MCF 10A (cell line): ENCODE measurements at regions not wholly inside any gene's neighbourhood (a gene's known extent, or its start where the extent isn't known, plus 50 kb on each side); places are given as distances from the start of the nearest gene placed in this dataset.
A peak's percentile ranks its signal among the peaks of the same experiment; 100 is the strongest.

ENCODE experiments used
- BruUV-seq: library from RNA; stranded (reverse); fragments of 400-500 nt; replicated peaks from 2 replicates; lab custom pipeline; 2021; lab: Mats Ljungman, UMichigan
- CTCF ChIA-PET: fragments of 300-600 bp; sonication (Branson Sonifier 250); formaldehyde crosslinking; extraction: SDS; loops from one replicate; lab custom pipeline; 2021; ENCODE audit warnings: antibody characterized with exemption, inconsistent platforms; lab: Yijun Ruan, JAX
- POLR2A ChIA-PET: fragments of 300-600, 350-650 bp; sonication (Branson Sonifier 250); formaldehyde crosslinking; extraction: SDS; loops from one replicate; lab custom pipeline; 2020; ENCODE audit warnings: antibody characterized with exemption, inconsistent platforms; lab: Yijun Ruan, JAX
- DNase-seq: peaks from one replicate; pipeline ENCODE4 v3.0.0-alpha.2; 2018; ENCODE audit not compliant: unreplicated experiment
- H3K27ac Mint-ChIP-seq: one replicate; pipeline ENCODE4 v1.8.0; 2022; ENCODE audit warnings: mild to moderate bottlenecking, low read depth, mixed read lengths; ENCODE audit not compliant: unreplicated experiment
- H3K27me3 Mint-ChIP-seq: one replicate; pipeline ENCODE4 v1.8.0; 2022; ENCODE audit warnings: mixed read lengths; ENCODE audit not compliant: insufficient read depth, unreplicated experiment
- H3K36me3 Mint-ChIP-seq: one replicate; pipeline ENCODE4 v1.8.0; 2022; ENCODE audit warnings: mild to moderate bottlenecking, moderate library complexity, mixed read lengths; ENCODE audit not compliant: insufficient read depth, unreplicated experiment
- H3K4me1 Mint-ChIP-seq: one replicate; pipeline ENCODE4 v1.8.0; 2022; ENCODE audit warnings: mixed read lengths; ENCODE audit not compliant: insufficient read depth, unreplicated experiment
- H3K4me3 Mint-ChIP-seq: one replicate; pipeline ENCODE4 v1.8.0; 2022; ENCODE audit warnings: mild to moderate bottlenecking, moderate library complexity, mixed read lengths; ENCODE audit not compliant: unreplicated experiment
- H3K9me3 Mint-ChIP-seq: one replicate; pipeline ENCODE4 v1.8.0; 2022; ENCODE audit warnings: mixed read lengths; ENCODE audit not compliant: unreplicated experiment
- intact Hi-C: fragments of 100-400 bp; cut with micrococcal nuclease; formaldehyde crosslinking; loops from 2 replicates; pipeline ENCODE4 v1.14.1; 2022
- TF ChIP-seq, protein P1 (sequence below): fragments of 200-600 bp; IDR thresholded peaks from one replicate; pipeline ENCODE4 v1.8.0; 2022; ENCODE audit warnings: antibody characterized with exemption, mild to moderate bottlenecking; ENCODE audit not compliant: unreplicated experiment

DNA sequence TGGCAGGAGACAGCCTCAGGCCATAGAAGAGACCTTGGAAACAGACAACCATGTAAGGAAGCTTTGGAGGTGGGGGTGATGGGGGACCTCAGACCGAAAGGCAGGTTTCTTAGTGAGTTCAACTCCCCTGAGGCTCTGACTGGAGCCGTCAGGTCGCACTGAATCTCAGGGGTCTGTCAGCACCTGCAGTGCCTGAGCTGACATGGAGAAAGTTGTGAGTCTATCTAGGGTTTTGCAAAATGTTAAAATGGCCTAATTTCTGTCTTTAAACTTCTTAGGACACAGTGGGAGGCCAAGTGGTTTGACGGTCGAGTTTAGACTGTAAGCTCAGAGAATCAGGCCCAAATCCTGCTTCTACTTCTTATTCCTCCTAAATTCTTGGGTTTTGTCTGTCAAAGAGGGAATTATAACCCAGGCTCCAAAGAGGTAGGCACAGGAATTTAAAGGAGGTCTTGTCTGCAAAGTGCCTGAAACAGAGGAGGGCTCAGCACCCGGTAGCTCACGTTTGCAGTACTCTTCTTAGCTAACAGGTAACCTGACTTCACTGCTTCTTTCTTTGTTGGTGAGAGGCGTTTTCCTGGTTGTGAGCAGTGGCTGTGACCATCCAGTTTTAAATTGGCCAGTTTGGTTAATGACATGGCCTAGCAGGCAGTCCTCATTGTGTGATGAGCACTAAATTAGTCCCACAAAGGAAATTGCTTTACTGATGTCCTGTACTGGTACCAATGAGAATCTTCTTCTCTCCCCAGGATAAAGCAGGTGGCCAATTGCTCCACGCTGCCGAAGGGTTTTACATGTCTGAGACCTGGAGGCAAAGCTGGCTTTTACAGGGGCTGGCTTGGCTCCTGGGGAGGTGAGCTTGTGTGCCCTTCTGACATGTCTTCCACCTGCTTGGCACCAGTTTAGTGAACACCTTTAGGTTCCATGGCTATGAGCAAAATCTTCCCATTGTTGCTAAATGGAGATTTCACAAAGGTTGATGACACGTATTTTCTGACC lies 95.7 kb downstream of the MYCN start:
- TF ChIP-seq, protein P1, sequence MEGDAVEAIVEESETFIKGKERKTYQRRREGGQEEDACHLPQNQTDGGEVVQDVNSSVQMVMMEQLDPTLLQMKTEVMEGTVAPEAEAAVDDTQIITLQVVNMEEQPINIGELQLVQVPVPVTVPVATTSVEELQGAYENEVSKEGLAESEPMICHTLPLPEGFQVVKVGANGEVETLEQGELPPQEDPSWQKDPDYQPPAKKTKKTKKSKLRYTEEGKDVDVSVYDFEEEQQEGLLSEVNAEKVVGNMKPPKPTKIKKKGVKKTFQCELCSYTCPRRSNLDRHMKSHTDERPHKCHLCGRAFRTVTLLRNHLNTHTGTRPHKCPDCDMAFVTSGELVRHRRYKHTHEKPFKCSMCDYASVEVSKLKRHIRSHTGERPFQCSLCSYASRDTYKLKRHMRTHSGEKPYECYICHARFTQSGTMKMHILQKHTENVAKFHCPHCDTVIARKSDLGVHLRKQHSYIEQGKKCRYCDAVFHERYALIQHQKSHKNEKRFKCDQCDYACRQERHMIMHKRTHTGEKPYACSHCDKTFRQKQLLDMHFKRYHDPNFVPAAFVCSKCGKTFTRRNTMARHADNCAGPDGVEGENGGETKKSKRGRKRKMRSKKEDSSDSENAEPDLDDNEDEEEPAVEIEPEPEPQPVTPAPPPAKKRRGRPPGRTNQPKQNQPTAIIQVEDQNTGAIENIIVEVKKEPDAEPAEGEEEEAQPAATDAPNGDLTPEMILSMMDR = no peak
- H3K4me1 Mint-ChIP-seq = no peaks in the 10 kb centered on the region
- peaks cover 9% of the 10 kb centered on the region for H3K9me3 Mint-ChIP-seq
- H3K36me3 Mint-ChIP-seq = no peaks in the 10 kb centered on the region
- intact Hi-C loops = no loop called here
- peaks cover 16% of the 10 kb centered on the region for H3K27me3 Mint-ChIP-seq
- H3K4me3 Mint-ChIP-seq = no peak overlapping the region
- no peak for DNase-seq
- H3K27ac Mint-ChIP-seq = no peak overlapping the region
- ChIA-PET POLR2A (interaction anchor here (0.6 kb wide), 1 partner anchor 92 kb away, joined by 3 read pairs; no protein-coding TSS in a partner anchor), CTCF (interaction anchor here (0.9 to 1.4 kb wide), 2 partner anchors 29 to 97 kb away, joined by 3 to 4 read pairs; no protein-coding TSS in a partner anchor)
- BruUV-seq = no TSS peak

DNA sequence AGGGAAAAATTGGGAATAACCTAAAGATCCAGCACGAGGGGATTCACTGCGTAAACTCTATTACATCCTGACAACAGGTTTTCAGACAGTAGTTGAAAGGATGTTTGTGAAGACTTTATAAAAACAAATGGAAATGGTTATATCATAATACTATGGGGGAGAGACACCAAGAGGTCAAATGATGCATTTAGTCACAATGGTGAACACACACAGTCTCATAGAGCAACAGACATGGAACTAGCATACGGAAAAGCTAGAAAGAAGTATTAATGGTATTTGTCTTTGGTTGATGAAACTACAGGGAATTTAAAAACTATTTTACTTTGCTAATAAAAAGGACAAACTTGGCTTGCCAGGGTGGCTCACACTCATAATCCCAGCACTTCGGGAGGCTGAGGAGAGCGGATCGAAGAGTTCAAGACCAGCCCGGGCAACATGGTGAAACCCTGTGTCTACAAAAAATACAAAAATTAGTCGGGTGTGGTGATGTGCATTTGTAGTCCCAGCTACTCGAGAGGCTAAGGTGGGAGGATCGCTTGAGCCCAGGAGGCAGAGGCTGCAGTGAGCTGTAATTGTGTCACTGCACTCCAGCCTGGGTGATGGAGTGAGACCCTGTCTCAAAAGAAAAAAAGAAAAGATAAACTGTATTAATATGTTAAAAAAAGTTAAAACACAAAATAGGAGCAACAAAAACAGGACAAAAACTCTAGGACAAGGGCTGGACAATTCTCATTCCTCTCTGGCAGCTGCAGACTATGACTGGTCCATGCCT lies 94.8 kb downstream of the MYCN start:
- DNase-seq = no peak
- ChIA-PET CTCF (interaction anchor here (0.9 to 1.4 kb wide), 2 partner anchors 28 to 96 kb away, joined by 3 to 4 read pairs; no protein-coding TSS in a partner anchor), POLR2A (interaction anchor here (0.7 kb wide), 1 partner anchor 394 kb away, joined by 3 read pairs; no protein-coding TSS in a partner anchor)
- intact Hi-C loops = no loop called here
- TF ChIP-seq, protein P1 = no peak
- Mint-ChIP-seq H3K36me3 (no peaks in the 10 kb centered on the region), H3K27ac (no peak overlapping the region), H3K4me1 (no peaks in the 10 kb centered on the region), H3K9me3 (peaks cover 7% of the 10 kb centered on the region), H3K27me3 (peaks cover 13% of the 10 kb centered on the region), H3K4me3 (no peak overlapping the region)
- BruUV-seq = no TSS peak

- H3K4me1 Mint-ChIP-seq = no peaks in the 10 kb centered on the region
- intact Hi-C loops = no loop called here
- H3K9me3 Mint-ChIP-seq = peaks cover 3% of the 10 kb centered on the region
- TF ChIP-seq, protein P1 = no peak
- no peak overlapping the region for H3K4me3 Mint-ChIP-seq
- no TSS peak for BruUV-seq
- no peaks in the 10 kb centered on the region for H3K36me3 Mint-ChIP-seq
- no peak overlapping the region for H3K27ac Mint-ChIP-seq
- ChIA-PET POLR2A (interaction anchor here (0.7 kb wide), 1 partner anchor 393 kb away, joined by 3 read pairs; no protein-coding TSS in a partner anchor), CTCF (no interaction called here)
- DNase-seq = peak; percentile 19
- peaks cover 5% of the 10 kb centered on the region for H3K27me3 Mint-ChIP-seq
Measured at GRCh38 chr2:16034151-16034974, 94.0 kb downstream of the MYCN start.
